AG04449 (cell line): ENCODE measurements at regions not wholly inside any gene's neighbourhood (a gene's known extent, or its start where the extent isn't known, plus 50 kb on each side); places are given as distances from the start of the nearest gene placed in this dataset.

Source experiments
- CTCF ChIA-PET: fragments of 350-600 bp; formaldehyde crosslinking; extraction: SDS; loops from one replicate; lab custom pipeline; 2021; ENCODE audit warnings: antibody characterized with exemption; lab: Yijun Ruan, JAX
- POLR2A ChIA-PET: fragments of 400-600, 350-600 bp; formaldehyde crosslinking; extraction: SDS; loops from one replicate; lab custom pipeline; 2020; ENCODE audit warnings: antibody characterized with exemption, inconsistent platforms; lab: Yijun Ruan, JAX
- DNase-seq: peaks from one replicate; pipeline ENCODE4 v3.0.0-alpha.2; 2010; ENCODE audit warnings: low read depth, low spot score
- H3K4me3 ChIP-seq: 2 replicates; pipeline ENCODE4 v1.5.1; 2011; ENCODE audit warnings: low read depth, mild to moderate bottlenecking, control low read depth, low read length
- CTCF ChIP-seq: IDR thresholded peaks from one replicate; pipeline ENCODE4 v1.5.1; 2011; ENCODE audit warnings: mild to moderate bottlenecking, moderate library complexity, low read length, control low read depth, inconsistent platforms; ENCODE audit not compliant: insufficient read depth; ENCODE audit errors: missing control alignments

GRCh38 chr12:73235387-73235786 lies 963.2 kb downstream of the TRHDE start:
- POLR2A ChIA-PET = no interaction called here
- DNase-seq = no peak
- CTCF ChIA-PET = no interaction called here
- no peak for TF ChIP-seq CTCF
- H3K4me3 ChIP-seq = no peak overlapping the region

GRCh38 chr12:73240110-73240509 lies 967.9 kb downstream of the TRHDE start:
- POLR2A ChIA-PET = no interaction called here
- no peak for TF ChIP-seq CTCF

GRCh38 chr12:73262788-73263381 lies 990.7 kb downstream of the TRHDE start:
- CTCF ChIA-PET = no interaction called here
- no peak for TF ChIP-seq CTCF
- POLR2A ChIA-PET = no interaction called here
- H3K4me3 ChIP-seq = no peak overlapping the region
- DNase-seq = no peak

More at GRCh38 chr12:73240110-73240509, 967.9 kb downstream of the TRHDE start:
- no peak overlapping the region for H3K4me3 ChIP-seq
- CTCF ChIA-PET = no interaction called here
- no peak for DNase-seq

GRCh38 chr12:73266206-73266605 lies 994.0 kb downstream of the TRHDE start:
- ChIA-PET CTCF (no interaction called here), POLR2A (no interaction called here)
- H3K4me3 ChIP-seq = no peak overlapping the region
- no peak for DNase-seq
- no peak for TF ChIP-seq CTCF

GRCh38 chr12:73274976-73275375 lies 1002.8 kb downstream of the TRHDE start:
- H3K4me3 ChIP-seq = no peak overlapping the region
- DNase-seq = no peak
- ChIA-PET POLR2A (no interaction called here), CTCF (no interaction called here)
- TF ChIP-seq CTCF = no peak

GRCh38 chr12:73277971-73278370 lies 1005.8 kb downstream of the TRHDE start:
- POLR2A ChIA-PET = no interaction called here
- CTCF ChIA-PET = no interaction called here
- no peak for DNase-seq
- no peak overlapping the region for H3K4me3 ChIP-seq
- no peak for TF ChIP-seq CTCF
